Glutamatergic neuron (in vitro differentiated cells): ENCODE measurements at regions not wholly inside any gene's neighbourhood (a gene's known extent, or its start where the extent isn't known, plus 50 kb on each side); places are given as distances from the start of the nearest gene placed in this dataset.
"Not testable (repeated sequence)": the region's sequence is repeated elsewhere in the genome, so short reads cannot be mapped to it uniquely, and the experiment has no call there.

ENCODE experiments used
- DNase-seq: peaks from one replicate; pipeline ENCODE4 v3.0.0; 2022
- H3K27ac Mint-ChIP-seq: one replicate; pipeline ENCODE4 v1.8.0; 2020; ENCODE audit warnings: mild to moderate bottlenecking, mixed read lengths, inconsistent platforms; ENCODE audit not compliant: unreplicated experiment
- H3K27me3 Mint-ChIP-seq: one replicate; pipeline ENCODE4 v1.8.0; 2020; ENCODE audit warnings: mild to moderate bottlenecking, moderate library complexity, mixed read lengths, inconsistent platforms; ENCODE audit not compliant: unreplicated experiment
- H3K36me3 Mint-ChIP-seq: one replicate; pipeline ENCODE4 v1.8.0; 2020; ENCODE audit warnings: mild to moderate bottlenecking, mixed read lengths, inconsistent platforms; ENCODE audit not compliant: unreplicated experiment
- H3K4me1 Mint-ChIP-seq: one replicate; pipeline ENCODE4 v1.8.0; 2020; ENCODE audit warnings: mild to moderate bottlenecking, low read depth, mixed read lengths, inconsistent platforms; ENCODE audit not compliant: unreplicated experiment
- H3K4me3 Mint-ChIP-seq: one replicate; pipeline ENCODE4 v1.8.0; 2020; ENCODE audit warnings: mild to moderate bottlenecking, mixed read lengths, inconsistent platforms; ENCODE audit not compliant: unreplicated experiment
- H3K9me3 Mint-ChIP-seq: one replicate; pipeline ENCODE4 v1.8.0; 2020; ENCODE audit warnings: mild to moderate bottlenecking, moderate library complexity, mixed read lengths, inconsistent platforms; ENCODE audit not compliant: unreplicated experiment
- TF ChIP-seq, protein P1 (sequence below): fragments of 200-600 bp; sonication (generic); IDR thresholded peaks from one replicate; pipeline ENCODE4 v1.5.0; 2021; ENCODE audit not compliant: partially characterized antibody, unreplicated experiment

DNA sequence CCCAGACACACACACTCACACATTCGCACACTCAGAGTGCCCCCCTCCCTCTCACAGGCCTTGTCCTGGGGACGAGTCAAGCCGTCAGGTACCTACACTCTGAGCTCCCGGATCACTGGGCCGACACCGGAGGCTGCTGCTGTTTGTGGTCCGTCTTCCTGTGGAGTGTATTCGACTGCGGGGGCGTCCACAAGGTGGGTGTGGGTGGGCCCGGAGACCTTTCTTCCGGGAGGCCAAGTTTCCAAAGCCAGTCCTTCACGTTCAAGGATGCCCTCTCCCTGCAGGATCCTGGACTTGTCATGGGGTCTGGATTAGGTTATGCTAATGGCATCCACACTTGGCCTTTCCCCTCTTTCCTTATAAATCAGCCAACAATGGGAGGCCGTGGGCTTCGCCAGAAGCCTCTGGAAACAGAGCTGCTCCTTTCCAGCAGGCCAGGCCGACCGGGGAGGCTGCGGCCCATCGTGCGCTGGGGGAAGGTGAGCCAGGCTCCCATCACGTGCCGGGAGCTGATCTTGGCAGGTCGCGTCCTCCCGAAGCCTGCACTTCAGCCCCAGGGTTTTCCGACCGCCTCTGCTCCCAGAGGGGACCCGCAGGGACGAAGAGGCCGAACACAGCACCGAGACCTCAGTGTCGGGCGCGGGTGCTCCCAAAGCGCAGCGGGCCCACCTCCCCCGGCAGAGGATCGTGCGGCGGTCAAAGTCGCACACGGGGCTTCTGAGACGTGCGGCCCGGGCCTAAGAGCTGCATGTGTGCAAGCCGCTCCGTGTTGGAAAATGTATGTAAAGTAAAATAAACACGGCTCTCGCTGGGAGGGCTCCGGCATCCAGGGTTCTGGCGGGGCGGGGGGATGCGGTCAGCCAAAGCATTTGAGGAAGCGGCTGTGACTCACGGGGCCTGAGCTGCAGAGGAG is 196.5 kb upstream of the ZNF469 start:
- not testable (repeated sequence) for DNase-seq

DNA sequence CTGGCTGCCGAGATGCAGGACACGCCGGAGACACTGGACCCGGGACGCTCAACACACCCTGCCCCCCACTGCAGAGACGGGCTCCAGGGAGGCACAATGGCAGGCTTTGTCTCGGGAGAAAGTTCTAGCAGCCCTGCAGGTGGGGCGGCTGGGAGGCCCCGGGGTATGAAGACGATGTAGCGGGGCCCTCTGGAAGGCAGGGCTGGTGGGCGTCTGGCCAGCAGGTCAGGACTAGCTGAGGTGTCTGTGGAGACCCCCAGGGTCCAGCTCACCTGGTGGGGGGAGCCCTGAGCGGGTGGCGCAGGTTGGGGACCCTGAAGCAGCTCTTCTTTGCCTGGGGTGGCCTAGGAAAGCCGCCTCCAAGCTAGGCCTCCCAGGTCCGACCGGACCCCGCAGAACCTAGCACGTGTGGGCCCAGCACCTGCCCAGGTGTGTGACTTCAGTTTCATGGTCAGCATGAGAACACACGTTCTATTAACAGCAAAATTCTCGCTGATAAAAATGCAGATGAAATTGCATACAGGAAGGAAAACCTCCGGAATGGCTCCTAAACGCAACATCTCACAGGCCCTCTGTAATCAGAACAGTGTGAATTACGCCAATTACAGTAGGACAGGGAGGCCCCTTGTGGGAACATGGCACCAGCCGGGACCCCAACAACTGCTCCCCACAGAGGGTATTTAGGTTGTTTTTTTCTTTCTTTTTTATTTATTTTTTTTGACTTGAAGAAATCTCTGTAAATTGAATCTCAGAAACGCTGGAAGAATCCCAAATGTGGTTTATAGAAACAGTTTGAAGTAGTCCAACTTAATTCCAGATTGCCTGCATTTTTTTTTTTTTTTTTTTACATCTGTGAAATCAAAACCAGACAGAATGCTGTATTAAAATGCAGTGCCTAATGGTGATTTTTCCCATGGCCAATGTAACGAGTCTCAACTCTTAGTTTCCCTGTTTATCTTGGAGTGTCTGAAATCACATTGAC is 195.6 kb upstream of the ZNF469 start:
- H3K4me1 Mint-ChIP-seq, H3K27me3 Mint-ChIP-seq, H3K4me3 Mint-ChIP-seq, DNase-seq, H3K36me3 Mint-ChIP-seq, H3K27ac Mint-ChIP-seq: not testable (repeated sequence)
- H3K9me3 Mint-ChIP-seq = peaks cover 14% of the 10 kb centered on the region

More for the DNA sequence above, 196.5 kb upstream of the ZNF469 start:
- peaks cover 14% of the 10 kb centered on the region for H3K9me3 Mint-ChIP-seq
- not testable (repeated sequence) for H3K36me3 Mint-ChIP-seq, H3K27ac Mint-ChIP-seq, H3K27me3 Mint-ChIP-seq, H3K4me1 Mint-ChIP-seq, H3K4me3 Mint-ChIP-seq

DNA sequence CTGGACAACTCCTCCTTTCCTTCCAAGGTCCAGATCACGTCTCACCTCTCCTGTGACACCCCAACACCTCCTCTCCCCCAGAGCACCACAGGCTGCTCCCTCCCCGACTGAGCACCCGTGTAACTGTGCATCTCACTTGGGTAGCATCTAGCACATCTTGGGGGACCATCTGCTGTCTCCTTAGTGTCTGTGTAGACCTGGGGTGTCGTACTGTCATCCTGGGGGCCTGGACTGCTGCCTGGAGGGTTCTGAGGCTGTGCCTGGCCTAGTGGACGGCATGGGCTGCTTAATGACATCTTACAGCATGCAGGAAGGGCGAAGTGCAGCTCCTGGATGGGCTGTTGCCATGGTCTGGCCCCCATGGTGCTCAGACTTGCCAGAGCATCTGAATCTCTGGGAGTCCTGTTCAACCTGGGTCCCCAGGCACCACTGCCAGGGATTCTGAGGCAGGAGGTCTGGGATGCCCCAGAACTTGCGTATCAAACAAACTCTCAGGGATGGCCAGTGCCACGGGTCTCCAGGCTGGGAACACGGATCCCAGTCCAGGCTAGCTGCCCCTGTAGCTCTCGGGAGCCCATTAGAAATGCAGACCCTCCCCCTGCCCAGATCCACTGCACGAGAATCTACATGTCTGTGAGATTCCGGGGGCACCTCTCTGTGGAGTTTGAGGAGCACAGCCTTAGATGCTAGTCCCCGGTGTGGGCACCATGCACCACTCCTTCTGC is 194.4 kb upstream of the ZNF469 start:
- Mint-ChIP-seq H3K9me3 (peaks cover 12% of the 10 kb centered on the region), H3K36me3 (peaks cover 14% of the 10 kb centered on the region)
- not testable (repeated sequence) for H3K27ac Mint-ChIP-seq, H3K4me3 Mint-ChIP-seq, DNase-seq, H3K4me1 Mint-ChIP-seq, H3K27me3 Mint-ChIP-seq

DNA sequence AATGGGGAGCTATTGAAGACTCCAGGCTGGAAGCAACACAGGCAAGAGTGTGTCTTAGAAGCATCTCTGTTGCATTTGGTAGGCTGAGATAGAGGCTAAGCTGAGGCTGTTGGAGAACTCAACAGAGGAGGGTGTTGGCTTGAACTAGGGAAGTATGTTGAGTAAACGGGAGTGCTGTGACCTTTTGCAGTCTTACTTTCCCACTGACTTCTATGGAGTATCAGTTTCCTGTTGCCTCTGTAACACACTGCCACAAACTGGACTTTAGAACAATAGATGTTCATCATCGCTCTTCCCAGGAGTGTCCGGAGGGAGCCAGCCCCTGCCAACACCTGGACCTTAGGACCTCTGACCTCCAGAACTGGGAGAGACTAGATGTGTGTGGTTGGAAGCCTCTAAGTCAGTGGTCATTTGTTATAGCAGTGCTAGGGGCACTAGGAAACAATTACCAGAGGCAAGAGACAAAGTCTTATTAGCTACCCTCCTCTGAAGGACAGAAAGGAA is 192.1 kb upstream of the ZNF469 start:
- not testable (repeated sequence) for H3K4me3 Mint-ChIP-seq, H3K9me3 Mint-ChIP-seq, H3K27ac Mint-ChIP-seq, H3K27me3 Mint-ChIP-seq, DNase-seq, H3K36me3 Mint-ChIP-seq
- peaks cover 13% of the 10 kb centered on the region for H3K4me1 Mint-ChIP-seq

DNA sequence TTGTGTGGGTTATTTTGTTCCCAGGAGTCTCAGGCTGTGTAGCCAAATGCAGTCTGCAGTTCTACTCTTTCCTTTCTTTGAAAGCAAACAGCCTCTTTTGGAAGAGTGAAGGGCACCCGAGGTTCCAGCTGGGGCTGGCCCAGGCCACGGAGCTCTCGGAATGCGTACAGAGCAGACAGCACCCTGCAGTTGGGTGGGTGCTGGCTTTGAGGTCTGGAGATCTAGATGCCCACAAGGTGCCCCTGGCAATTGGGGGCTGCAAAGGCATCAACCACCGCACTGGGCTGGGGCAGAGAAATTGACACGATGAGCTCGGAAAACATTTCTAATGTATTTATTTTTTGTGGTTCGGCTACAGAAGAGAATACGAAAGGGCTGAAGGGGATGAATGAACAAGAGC is 191.6 kb upstream of the ZNF469 start:
- peaks cover 13% of the 10 kb centered on the region for H3K4me1 Mint-ChIP-seq
- not testable (repeated sequence) for H3K9me3 Mint-ChIP-seq, H3K4me3 Mint-ChIP-seq, H3K36me3 Mint-ChIP-seq, H3K27me3 Mint-ChIP-seq, DNase-seq
- peak overlapping the region; percentile 12 for H3K27ac Mint-ChIP-seq

DNA sequence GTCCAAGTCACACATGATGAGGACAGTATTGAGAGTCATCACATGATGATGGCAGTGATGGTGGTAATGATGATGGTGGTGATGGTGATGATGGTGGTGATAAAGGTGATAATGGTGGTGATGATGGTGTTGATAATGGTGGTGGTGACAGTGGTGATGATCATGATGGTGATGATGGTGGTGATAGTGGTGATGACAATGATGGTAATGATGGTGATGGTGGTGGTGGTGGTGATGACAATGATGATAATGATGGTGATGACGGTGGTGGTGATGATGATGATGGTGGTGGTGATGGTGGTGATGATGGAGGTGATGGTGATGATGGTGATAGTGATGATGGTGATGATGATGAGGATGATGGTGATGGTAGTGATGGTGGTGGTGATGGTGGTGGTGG is 190.2 kb upstream of the ZNF469 start:
- Mint-ChIP-seq H3K27me3 (peaks cover 5% of the 10 kb centered on the region), H3K4me1 (peaks cover 13% of the 10 kb centered on the region), H3K9me3 (peaks cover 8% of the 10 kb centered on the region), H3K27ac (peak overlapping the region; percentile 2), H3K4me3 (no peak overlapping the region), H3K36me3 (peaks cover 6% of the 10 kb centered on the region)
- TF ChIP-seq, protein P1, sequence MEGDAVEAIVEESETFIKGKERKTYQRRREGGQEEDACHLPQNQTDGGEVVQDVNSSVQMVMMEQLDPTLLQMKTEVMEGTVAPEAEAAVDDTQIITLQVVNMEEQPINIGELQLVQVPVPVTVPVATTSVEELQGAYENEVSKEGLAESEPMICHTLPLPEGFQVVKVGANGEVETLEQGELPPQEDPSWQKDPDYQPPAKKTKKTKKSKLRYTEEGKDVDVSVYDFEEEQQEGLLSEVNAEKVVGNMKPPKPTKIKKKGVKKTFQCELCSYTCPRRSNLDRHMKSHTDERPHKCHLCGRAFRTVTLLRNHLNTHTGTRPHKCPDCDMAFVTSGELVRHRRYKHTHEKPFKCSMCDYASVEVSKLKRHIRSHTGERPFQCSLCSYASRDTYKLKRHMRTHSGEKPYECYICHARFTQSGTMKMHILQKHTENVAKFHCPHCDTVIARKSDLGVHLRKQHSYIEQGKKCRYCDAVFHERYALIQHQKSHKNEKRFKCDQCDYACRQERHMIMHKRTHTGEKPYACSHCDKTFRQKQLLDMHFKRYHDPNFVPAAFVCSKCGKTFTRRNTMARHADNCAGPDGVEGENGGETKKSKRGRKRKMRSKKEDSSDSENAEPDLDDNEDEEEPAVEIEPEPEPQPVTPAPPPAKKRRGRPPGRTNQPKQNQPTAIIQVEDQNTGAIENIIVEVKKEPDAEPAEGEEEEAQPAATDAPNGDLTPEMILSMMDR = no peak
- no peak for DNase-seq
